Natural killer cell (primary cell): ENCODE measurements at regions not wholly inside any gene's neighbourhood (a gene's known extent, or its start where the extent isn't known, plus 50 kb on each side); places are given as distances from the start of the nearest gene placed in this dataset.
"Not testable (repeated sequence)": the region's sequence is repeated elsewhere in the genome, so short reads cannot be mapped to it uniquely, and the experiment has no call there.

Source experiments
- ATAC-seq, 3 donors: fragments of 150-1000 bp in 2 of 3; fragments of 200-7000 bp in 1 of 3; cut with Tn5 transposase; 1 replicate in 1 of 3; 2 replicates in 2 of 3; pipeline ENCODE4 v1.10.0; 2021; ENCODE audit warnings: mild to moderate bottlenecking in 2 of 3, moderate library complexity in 2 of 3
- DNase-seq, 2 donors: peaks; one replicate each; pipeline versions ENCODE4 v3.0.0 to v3.0.0-alpha.2; 2013 to 2021; ENCODE audit warnings: mixed read lengths in 1 of 2
- H3K27ac ChIP-seq: one replicate; pipeline ENCODE4 v1.5.1; 2013; ENCODE audit warnings: mild to moderate bottlenecking, low read length
- H3K27me3 ChIP-seq: one replicate; pipeline ENCODE4 v1.6.1; 2013; ENCODE audit warnings: low read length; ENCODE audit not compliant: control insufficient read depth, insufficient read depth
- H3K36me3 ChIP-seq: one replicate; pipeline ENCODE4 v1.6.1; 2013; ENCODE audit warnings: low read length; ENCODE audit not compliant: control insufficient read depth, insufficient read depth
- H3K4me1 ChIP-seq: one replicate; pipeline ENCODE4 v1.6.1; 2013; ENCODE audit warnings: low read length; ENCODE audit not compliant: control insufficient read depth, insufficient read depth
- H3K4me3 ChIP-seq: one replicate; pipeline ENCODE4 v1.5.1; 2013; ENCODE audit warnings: low read length
- H3K9me3 ChIP-seq: one replicate; pipeline ENCODE4 v1.6.1; 2013; ENCODE audit warnings: low read length; ENCODE audit not compliant: control insufficient read depth, insufficient read depth
- H3K27ac Mint-ChIP-seq, 2 donors: one replicate each; pipeline ENCODE4 v1.8.0; 2022; ENCODE audit warnings: mild to moderate bottlenecking in 2 of 2, mixed read lengths in 2 of 2, moderate library complexity in 1 of 2
- H3K27me3 Mint-ChIP-seq, 2 donors: one replicate each; pipeline ENCODE4 v1.8.0; 2022; ENCODE audit warnings: low read depth in 2 of 2, mixed read lengths in 2 of 2
- H3K36me3 Mint-ChIP-seq: one replicate; pipeline ENCODE4 v1.8.0; 2022; ENCODE audit warnings: mixed read lengths
- H3K4me1 Mint-ChIP-seq, 2 donors: one replicate each; pipeline ENCODE4 v1.8.0; 2022; ENCODE audit warnings: mixed read lengths in 2 of 2
- H3K4me3 Mint-ChIP-seq: one replicate; pipeline ENCODE4 v1.8.0; 2022; ENCODE audit warnings: mild to moderate bottlenecking, moderate library complexity, mixed read lengths
- H3K9me3 Mint-ChIP-seq, 2 donors: one replicate each; pipeline ENCODE4 v1.8.0; 2022; ENCODE audit warnings: mixed read lengths in 2 of 2
- CTCF ChIP-seq: fragments of 200-600 bp; IDR thresholded peaks from one replicate; pipeline ENCODE4 v1.8.0; 2022; ENCODE audit warnings: antibody characterized with exemption
- WGBS: methylation state at CpG from one replicate; pipeline ENCODE4 v1.1.7; 2013; ENCODE audit warnings: missing lambda C conversion rate; ENCODE audit not compliant: insufficient coverage; 5-methylcytosine and 5-hydroxymethylcytosine counted together
- intact Hi-C: fragments of 100-400 bp; cut with micrococcal nuclease; formaldehyde crosslinking; loops from one replicate; pipeline ENCODE4 v1.14.2; 2022

GRCh38 chrX:46117234-46117633 lies 428.0 kb downstream of the ZNF674 start:
- 68% methylated on average over 2 of the region's 2 CpGs for WGBS
- Histone ChIP-seq H3K4me3 (no peak overlapping the region), H3K36me3 (no peaks in the 10 kb centered on the region), H3K9me3 (no peaks in the 10 kb centered on the region), H3K27ac (no peak overlapping the region), H3K27me3 (no peaks in the 10 kb centered on the region), H3K4me1 (no peaks in the 10 kb centered on the region)
- no peak for TF ChIP-seq CTCF
- H3K36me3 Mint-ChIP-seq = no peaks in the 10 kb centered on the region
- no peaks in the 10 kb centered on the region for H3K9me3 Mint-ChIP-seq
- no peak overlapping the region for H3K4me3 Mint-ChIP-seq
- no peaks in the 10 kb centered on the region for H3K4me1 Mint-ChIP-seq
- intact Hi-C loops = no loop called here
- ATAC-seq (no peak), DNase-seq (no peak)
- H3K27me3 Mint-ChIP-seq = peaks cover 0 to 22% of the 10 kb centered on the region in 2 donors
- H3K27ac Mint-ChIP-seq = no peak overlapping the region

DNA sequence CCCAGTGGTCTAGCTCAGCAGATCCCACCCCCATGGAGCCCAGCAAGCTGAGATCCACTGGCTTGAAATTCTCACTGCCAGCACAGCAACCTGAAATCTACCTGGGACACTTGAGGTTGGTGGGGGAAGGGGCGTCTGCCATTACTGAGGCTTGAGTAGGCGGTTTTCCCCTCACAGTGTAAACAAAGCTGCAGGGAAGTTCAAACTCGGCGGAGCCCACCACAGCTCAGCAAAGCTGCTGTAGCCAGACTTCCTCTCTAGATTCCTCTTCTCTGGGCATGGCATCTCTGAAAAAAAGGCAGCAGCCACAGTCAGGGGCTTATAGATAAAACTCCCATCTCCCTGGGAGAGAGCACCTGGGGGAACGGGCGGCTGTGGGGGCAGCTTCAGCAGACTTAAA lies 457.9 kb downstream of the ZNF674 start:
- intact Hi-C loops = not testable (repeated sequence)

DNA sequence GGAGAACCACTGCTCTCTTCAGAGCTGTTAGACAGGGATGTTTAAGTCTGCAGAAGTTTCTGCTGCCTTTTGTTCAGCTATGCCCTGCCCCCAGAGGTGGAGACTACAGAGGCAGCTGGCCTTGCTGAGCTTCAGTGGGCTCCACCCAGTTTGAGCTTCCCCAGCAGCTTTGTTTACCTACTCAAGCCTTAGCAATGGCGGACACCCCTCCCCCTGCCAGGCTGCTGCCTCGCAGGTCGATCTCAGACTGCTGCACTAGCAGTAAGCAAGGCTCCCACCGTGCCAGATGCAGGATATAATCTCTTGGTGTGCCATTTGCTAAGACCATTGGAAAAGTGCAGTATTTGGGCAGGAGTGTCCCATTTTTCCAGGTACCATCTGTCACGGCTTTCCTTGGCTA lies 465.1 kb downstream of the ZNF674 start:
- WGBS = 92% methylated on average over 5 of the region's 5 CpGs
- H3K4me3 Mint-ChIP-seq, H3K27ac Mint-ChIP-seq, H3K4me1 Mint-ChIP-seq, H3K9me3 ChIP-seq, DNase-seq, H3K27me3 ChIP-seq, H3K4me3 ChIP-seq, H3K9me3 Mint-ChIP-seq, H3K4me1 ChIP-seq, intact Hi-C loops, H3K36me3 Mint-ChIP-seq, ATAC-seq, H3K36me3 ChIP-seq, H3K27ac ChIP-seq, H3K27me3 Mint-ChIP-seq: not testable (repeated sequence)

More for the DNA sequence above, 457.9 kb downstream of the ZNF674 start:
- not testable (repeated sequence) for H3K4me1 Mint-ChIP-seq, H3K4me3 ChIP-seq, H3K27ac Mint-ChIP-seq, H3K27ac ChIP-seq, H3K4me3 Mint-ChIP-seq, DNase-seq, H3K36me3 ChIP-seq, H3K9me3 Mint-ChIP-seq, H3K4me1 ChIP-seq, ATAC-seq, H3K27me3 Mint-ChIP-seq, H3K27me3 ChIP-seq, H3K9me3 ChIP-seq, H3K36me3 Mint-ChIP-seq
- 57% methylated on average over 6 of the region's 6 CpGs for WGBS

- Mint-ChIP-seq H3K27me3 (peaks cover 2 to 7% of the 10 kb centered on the region in 2 donors), H3K4me3 (no peak overlapping the region), H3K4me1 (no peaks in the 10 kb centered on the region), H3K9me3 (peaks cover 0 to 2% of the 10 kb centered on the region in 2 donors), H3K27ac (no peak overlapping the region), H3K36me3 (no peaks in the 10 kb centered on the region)
- WGBS = 40% methylated on average over 2 of the region's 3 CpGs
- no peak overlapping the region for H3K27ac ChIP-seq
- intact Hi-C loops = no loop called here
- H3K4me1 ChIP-seq = no peaks in the 10 kb centered on the region
- H3K4me3 ChIP-seq = no peak overlapping the region
- no peaks in the 10 kb centered on the region for H3K27me3 ChIP-seq
- ATAC-seq (no peak), DNase-seq (no peak)
- no peaks in the 10 kb centered on the region for H3K9me3 ChIP-seq
- no peaks in the 10 kb centered on the region for H3K36me3 ChIP-seq
- TF ChIP-seq CTCF = no peak
Measured at GRCh38 chrX:46072791-46073190, 472.4 kb downstream of the ZNF674 start.

DNA sequence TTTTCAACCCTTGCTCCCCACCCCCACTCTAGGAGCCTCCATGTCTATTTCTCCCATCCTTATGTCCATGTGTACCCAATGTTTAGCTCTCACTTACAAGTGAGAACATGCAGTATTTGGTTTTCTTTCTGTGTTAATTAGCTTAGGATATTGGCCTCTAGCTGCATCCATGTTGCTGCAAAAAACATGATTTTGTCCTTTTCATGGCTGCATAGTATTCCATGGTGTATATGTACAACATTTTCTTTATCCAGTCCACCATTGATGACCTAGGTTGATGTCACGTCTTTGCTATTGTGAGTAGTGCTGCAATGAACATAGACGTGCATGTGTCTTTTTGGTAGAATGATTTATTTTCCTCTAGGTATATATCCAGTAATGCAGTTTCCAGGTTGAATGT lies 472.8 kb downstream of the ZNF674 start:
- ATAC-seq (no peak), DNase-seq (no peak)
- no peak overlapping the region for H3K27ac ChIP-seq
- no peaks in the 10 kb centered on the region for H3K27me3 ChIP-seq
- H3K27ac Mint-ChIP-seq = no peak overlapping the region
- no peak overlapping the region for H3K4me3 Mint-ChIP-seq
- no peaks in the 10 kb centered on the region for H3K4me1 Mint-ChIP-seq
- no peaks in the 10 kb centered on the region for H3K9me3 ChIP-seq
- H3K4me1 ChIP-seq = no peaks in the 10 kb centered on the region
- no peaks in the 10 kb centered on the region for H3K36me3 ChIP-seq
- no peak overlapping the region for H3K4me3 ChIP-seq
- TF ChIP-seq CTCF = no peak
- WGBS = no CpG with 5 or more reads among the region's 2 CpGs
- H3K36me3 Mint-ChIP-seq = no peaks in the 10 kb centered on the region
- no peaks in the 10 kb centered on the region for H3K9me3 Mint-ChIP-seq
- intact Hi-C loops = no loop called here
- H3K27me3 Mint-ChIP-seq = peaks cover 0 to 2% of the 10 kb centered on the region in 2 donors
